H1 (cell line): ENCODE measurements at regions not wholly inside any gene's neighbourhood (a gene's known extent, or its start where the extent isn't known, plus 50 kb on each side); places are given as distances from the start of the nearest gene placed in this dataset.

Experiments used
- CTCF ChIA-PET: fragments of 300-600 bp; sonication (Branson Sonifier 250); formaldehyde crosslinking; loops from one replicate; lab custom pipeline; 2021; ENCODE audit not compliant: partially characterized antibody; lab: Charles Lee
- POLR2A ChIA-PET: fragments of 300-600 bp; sonication (Branson Sonifier 250); formaldehyde crosslinking; loops from one replicate; lab custom pipeline; 2021; ENCODE audit warnings: inconsistent platforms; ENCODE audit not compliant: partially characterized antibody; lab: Charles Lee
- DNase-seq, 2 experiments: peaks; one replicate each; pipeline versions ENCODE4 v3.0.0 to v3.0.0-alpha.2; 2010 to 2022; ENCODE audit warnings: low spot score in 2 of 2, low read depth in 1 of 2, mixed read lengths in 1 of 2
- FAIRE-seq: peaks from 2 replicates; lab custom pipeline; 2011; peaks lifted over from hg19 to GRCh38; lab: Jason Lieb, UNC
- H2AFZ ChIP-seq: 2 replicates; pipeline ENCODE4 v1.8.1; 2012; ENCODE audit warnings: low read length, inconsistent platforms
- H2AK5ac ChIP-seq: 2 replicates; pipeline ENCODE4 v1.6.1; 2013; ENCODE audit warnings: low read depth, low read length
- H2BK120ac ChIP-seq: replicated peaks from 2 replicates; pipeline ENCODE3; 2013; ENCODE audit warnings: low read depth, low read length, inconsistent platforms
- H2BK12ac ChIP-seq: 2 replicates; pipeline ENCODE4 v1.6.1; 2013; ENCODE audit warnings: low read depth, low read length
- H2BK15ac ChIP-seq: 2 replicates; pipeline ENCODE4 v1.6.1; 2013; ENCODE audit warnings: low read length
- H2BK20ac ChIP-seq: 2 replicates; pipeline ENCODE4 v1.6.1; 2013; ENCODE audit warnings: low read length
- H2BK5ac ChIP-seq: 2 replicates; pipeline ENCODE4 v1.6.1; 2013; ENCODE audit warnings: low read depth, low read length
- H3K14ac ChIP-seq: 2 replicates; pipeline ENCODE4 v1.6.1; 2013; ENCODE audit warnings: inconsistent platforms; ENCODE audit not compliant: insufficient read length
- H3K18ac ChIP-seq: 2 replicates; pipeline ENCODE4 v1.6.1; 2013; ENCODE audit warnings: low read length; ENCODE audit errors: extremely low read depth
- H3K23ac ChIP-seq: 2 replicates; pipeline ENCODE4 v1.6.1; 2013; ENCODE audit warnings: inconsistent platforms; ENCODE audit not compliant: insufficient read length
- H3K23me2 ChIP-seq: 2 replicates; pipeline ENCODE4 v1.6.1; 2013; ENCODE audit warnings: low read depth, low read length
- H3K27ac ChIP-seq: 2 replicates; pipeline ENCODE4 v1.6.1; 2011; ENCODE audit warnings: low read depth, low read length, inconsistent platforms
- H3K27me3 ChIP-seq, 4 experiments: replicated peaks in 1 of 4; 1 replicate in 1 of 4; 2 replicates in 3 of 4; pipeline versions ENCODE4 v1.6.1 to v1.8.1; 2011 to 2013; ENCODE audit warnings: low read length in 3 of 4, mild to moderate bottlenecking in 3 of 4, inconsistent platforms in 2 of 4, mixed read lengths in 2 of 4, moderate library complexity in 1 of 4; ENCODE audit not compliant: control insufficient read depth in 3 of 4, insufficient read depth in 3 of 4; ENCODE audit errors: extremely low read depth in 1 of 4
- H3K36me3 ChIP-seq, 4 experiments: 2 replicates each; pipeline versions ENCODE4 v1.6.1 to v1.8.1; 2011 to 2013; ENCODE audit warnings: mild to moderate bottlenecking in 4 of 4, low read length in 3 of 4, moderate library complexity in 2 of 4, control low read depth in 1 of 4, inconsistent platforms in 1 of 4; ENCODE audit not compliant: insufficient read depth in 4 of 4, control insufficient read depth in 2 of 4
- H3K4ac ChIP-seq: replicated peaks from 2 replicates; pipeline ENCODE3; 2013; ENCODE audit warnings: low read length, low read depth, mixed read lengths, inconsistent platforms; ENCODE audit not compliant: insufficient read length
- H3K4me1 ChIP-seq, 4 experiments: replicated peaks in 1 of 4; 1 replicate in 1 of 4; 2 replicates in 3 of 4; pipeline versions ENCODE4 v1.6.1 to v1.8.1; 2011 to 2013; ENCODE audit warnings: low read length in 3 of 4, inconsistent platforms in 2 of 4, mixed read lengths in 1 of 4; ENCODE audit not compliant: insufficient read depth in 4 of 4, control insufficient read depth in 3 of 4
- H3K4me2 ChIP-seq, 2 experiments: 2 replicates each; pipeline versions ENCODE4 v1.6.1 to v1.8.1; 2011 to 2013; ENCODE audit warnings: low read depth in 2 of 2, low read length in 2 of 2, control low read depth in 1 of 2, inconsistent platforms in 1 of 2, mild to moderate bottlenecking in 1 of 2; ENCODE audit not compliant: insufficient read depth in 1 of 2
- H3K4me3 ChIP-seq, 4 experiments: fragments of 200-600, 300-600 bp in 1 of 4; sonication (generic), shearing (Covaris generic), sonication (Bioruptor Twin) in 1 of 4; 2 replicates each; pipeline versions ENCODE4 v1.5.1 to v1.8.1; 2011 to 2016; ENCODE audit warnings: low read length in 4 of 4, low read depth in 3 of 4, control low read depth in 2 of 4, inconsistent platforms in 2 of 4, mild to moderate bottlenecking in 2 of 4, mixed read lengths in 1 of 4, moderate library complexity in 1 of 4; ENCODE audit not compliant: insufficient read depth in 2 of 4; ENCODE audit errors: extremely low read depth in 1 of 4
- H3K56ac ChIP-seq: replicated peaks from 2 replicates; pipeline ENCODE3; 2013; ENCODE audit warnings: low read depth, mild to moderate bottlenecking, mixed read lengths, low read length, inconsistent platforms; ENCODE audit not compliant: insufficient read length
- H3K79me1 ChIP-seq: 2 replicates; pipeline ENCODE4 v1.6.1; 2013; ENCODE audit warnings: low read depth, low read length, control low read depth
- H3K79me2 ChIP-seq, 2 experiments: 2 replicates each; pipeline versions ENCODE4 v1.6.1 to v1.8.1; 2012 to 2013; ENCODE audit warnings: low read length in 2 of 2, mild to moderate bottlenecking in 2 of 2, inconsistent platforms in 1 of 2; ENCODE audit not compliant: insufficient read depth in 2 of 2, control insufficient read depth in 1 of 2
- H3K9ac ChIP-seq, 4 experiments: replicated peaks in 1 of 4; 1 replicate in 1 of 4; 2 replicates in 3 of 4; pipeline versions ENCODE4 v1.6.1 to v1.8.1; 2011 to 2013; ENCODE audit warnings: low read depth in 3 of 4, low read length in 3 of 4, control low read depth in 2 of 4, mild to moderate bottlenecking in 2 of 4, moderate library complexity in 2 of 4, inconsistent platforms in 1 of 4; ENCODE audit errors: extremely low read depth in 1 of 4
- H3K9me3 ChIP-seq, 2 experiments: 2 replicates each; pipeline versions ENCODE4 v1.6.1 to v1.8.1; 2012 to 2013; ENCODE audit warnings: mild to moderate bottlenecking in 2 of 2, moderate library complexity in 2 of 2, control low read depth in 1 of 2, inconsistent platforms in 1 of 2, low read depth in 1 of 2, low read length in 1 of 2, mixed read lengths in 1 of 2; ENCODE audit not compliant: insufficient read depth in 2 of 2
- H4K20me1 ChIP-seq, 2 experiments: replicated peaks in 1 of 2; 2 replicates each; pipeline versions ENCODE3 to v1.8.1; 2011 to 2013; ENCODE audit warnings: inconsistent platforms in 2 of 2, low read length in 2 of 2, mild to moderate bottlenecking in 1 of 2; ENCODE audit not compliant: insufficient read depth in 2 of 2, control insufficient read depth in 1 of 2
- H4K5ac ChIP-seq: 2 replicates; pipeline ENCODE4 v1.6.1; 2013; ENCODE audit warnings: low read length, low read depth, mixed read lengths, inconsistent platforms; ENCODE audit not compliant: insufficient read length
- H4K8ac ChIP-seq: 2 replicates; pipeline ENCODE4 v1.8.0; 2013; ENCODE audit warnings: mild to moderate bottlenecking, moderate library complexity, low read length, inconsistent platforms; ENCODE audit not compliant: insufficient read depth; ENCODE audit errors: extremely low read depth
- H4K91ac ChIP-seq: replicated peaks from 2 replicates; pipeline ENCODE3; 2013; ENCODE audit warnings: low read length, mixed read lengths, inconsistent platforms; ENCODE audit not compliant: insufficient read length
- CHD2 ChIP-seq: IDR thresholded peaks from 2 replicates; pipeline ENCODE4 v1.6.1; 2012; ENCODE audit warnings: low read length, improper control_type of control experiment
- CREB1 ChIP-seq: IDR thresholded peaks from 2 replicates; pipeline ENCODE4 v1.6.1; 2012; ENCODE audit warnings: inconsistent platforms
- EGR1 ChIP-seq: IDR thresholded peaks from 2 replicates; pipeline ENCODE4 v1.6.1; 2011; ENCODE audit warnings: low read depth, low read length, borderline replicate concordance
- JUND ChIP-seq: IDR thresholded peaks from 2 replicates; pipeline ENCODE4 v1.6.1; 2011; ENCODE audit warnings: mild to moderate bottlenecking, improper control_type of control experiment, low read length
- WGBS, 2 experiments: shearing (Covaris generic) in 1 of 2; methylation state at CpG; one replicate each; pipeline versions ENCODE4 v1.1.6 to v1.1.7; 2013 to 2015; ENCODE audit warnings: low lambda C conversion rate in 2 of 2, mixed read lengths in 2 of 2, inconsistent platforms in 1 of 2, low coverage in 1 of 2, missing lambda C conversion rate in 1 of 2; ENCODE audit not compliant: insufficient replicate concordance in 2 of 2, insufficient coverage in 1 of 2, insufficient read length in 1 of 2; ENCODE audit errors: extremely low coverage in 1 of 2, missing lambda C conversion rate in 1 of 2; 5-methylcytosine and 5-hydroxymethylcytosine counted together

DNA sequence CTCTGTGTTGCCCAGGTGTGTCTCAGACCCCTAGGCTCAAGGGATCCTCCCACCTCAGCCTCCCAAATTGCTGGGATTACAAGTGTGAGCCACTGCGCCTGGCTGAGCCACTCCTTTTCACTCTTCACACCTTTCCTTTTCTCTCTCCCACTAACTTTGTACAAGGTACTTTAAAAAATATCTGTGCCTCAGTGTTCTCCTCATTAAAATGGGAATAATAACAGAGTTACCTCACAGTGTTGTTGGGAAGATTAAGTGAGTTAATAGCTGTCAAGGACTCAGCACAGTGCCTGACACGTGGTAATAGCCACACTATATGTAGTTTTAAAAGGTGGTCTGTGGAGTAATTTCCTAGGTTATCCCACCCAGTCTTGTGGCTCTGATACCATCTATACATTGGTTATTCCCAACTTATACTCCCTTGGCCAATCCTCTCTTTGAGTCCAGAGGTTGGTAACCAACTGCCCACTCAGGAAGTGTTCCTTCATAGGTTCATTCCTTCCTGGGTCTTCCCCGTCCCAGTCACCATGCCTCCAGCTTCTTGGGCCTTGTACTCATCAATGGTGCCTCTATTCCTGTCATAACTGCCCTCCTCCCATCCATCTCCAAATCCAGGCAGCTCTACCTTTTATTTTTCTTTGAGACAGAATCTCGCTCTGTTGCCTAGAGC is 78.6 kb upstream of the NAA20 start:
- H2AK5ac ChIP-seq, result no peak overlapping the region
- no peak overlapping the region for H4K91ac ChIP-seq
- no peaks in the 10 kb centered on the region for H3K23me2 ChIP-seq
- TF ChIP-seq EGR1 (no peak), CREB1 (no peak), CHD2 (no peak), JUND (no peak)
- no peaks in the 10 kb centered on the region for H3K9me3 ChIP-seq
- no peak overlapping the region for H4K5ac ChIP-seq
- H3K4me2 ChIP-seq, result no peak overlapping the region
- H3K4me3 ChIP-seq, result no peak overlapping the region
- no peak overlapping the region for H2AFZ ChIP-seq
- no peak overlapping the region for H4K8ac ChIP-seq
- FAIRE-seq (no peak), DNase-seq (no peak)
- ChIA-PET POLR2A (no interaction called here), CTCF (interaction anchor here (0.6 to 0.7 kb wide), 2 partner anchors 29 to 32 kb away, joined by 3 read pairs; no protein-coding TSS in a partner anchor)
- no peak overlapping the region for H2BK12ac ChIP-seq
- H3K36me3 ChIP-seq, result no peaks in the 10 kb centered on the region
- no peak overlapping the region for H3K14ac ChIP-seq
- H3K4me1 ChIP-seq, result peaks cover 0 to 6% (median 2%) of the 10 kb centered on the region in 4 experiments; a peak in 5 of 7 replicates
- no peak overlapping the region for H3K23ac ChIP-seq
- no peak overlapping the region for H3K27ac ChIP-seq
- H3K27me3 ChIP-seq, result no peaks in the 10 kb centered on the region
- no peak overlapping the region for H3K4ac ChIP-seq
- H4K20me1 ChIP-seq, result no peaks in the 10 kb centered on the region
- 93% methylated on average over 4 of the region's 4 CpGs; no CpG with 5 or more reads in 1 of the 2 experiments for WGBS, 2 experiments
- no peak overlapping the region for H2BK15ac ChIP-seq
- H3K18ac ChIP-seq, result no peak overlapping the region
- no peak overlapping the region for H2BK20ac ChIP-seq
- no peak overlapping the region for H3K9ac ChIP-seq
- no peak overlapping the region for H2BK120ac ChIP-seq
- H3K79me2 ChIP-seq, result no peaks in the 10 kb centered on the region
- no peak overlapping the region for H2BK5ac ChIP-seq
- H3K79me1 ChIP-seq, result no peaks in the 10 kb centered on the region
- no peak overlapping the region for H3K56ac ChIP-seq
